OCI-LY3 (cell line): ENCODE measurements at regions not wholly inside any gene's neighbourhood (a gene's known extent, or its start where the extent isn't known, plus 50 kb on each side); places are given as distances from the start of the nearest gene placed in this dataset.

Experiments used
- CTCF ChIP-seq: fragments of 200-600, 300-600 bp; sonication (generic); IDR thresholded peaks from 2 replicates; pipeline ENCODE4 v1.5.1; 2014; ENCODE audit warnings: antibody characterized with exemption, low read length, low read depth
- EZH2phosphoT487 ChIP-seq: fragments of 200-600 bp; shearing (Covaris generic); IDR thresholded peaks from 2 replicates; pipeline ENCODE4 v1.6.1; 2018; ENCODE audit warnings: antibody characterized with exemption, mixed run types, low read depth

GRCh38 chr6:134546962-134547645, 229.2 kb upstream of the SGK1 start:
- TF ChIP-seq CTCF (no peak), EZH2phosphoT487 (no peak)
